MCF 10A (cell line): ENCODE measurements at regions not wholly inside any gene's neighbourhood (a gene's known extent, or its start where the extent isn't known, plus 50 kb on each side); places are given as distances from the start of the nearest gene placed in this dataset.
"Not testable (repeated sequence)": the region's sequence is repeated elsewhere in the genome, so short reads cannot be mapped to it uniquely, and the experiment has no call there.

Experiments used
- BruUV-seq: library from RNA; stranded (reverse); fragments of 400-500 nt; replicated peaks from 2 replicates; lab custom pipeline; 2021; lab: Mats Ljungman, UMichigan
- CTCF ChIA-PET: fragments of 300-600 bp; sonication (Branson Sonifier 250); formaldehyde crosslinking; extraction: SDS; loops from one replicate; lab custom pipeline; 2021; ENCODE audit warnings: antibody characterized with exemption, inconsistent platforms; lab: Yijun Ruan, JAX
- POLR2A ChIA-PET: fragments of 300-600, 350-650 bp; sonication (Branson Sonifier 250); formaldehyde crosslinking; extraction: SDS; loops from one replicate; lab custom pipeline; 2020; ENCODE audit warnings: antibody characterized with exemption, inconsistent platforms; lab: Yijun Ruan, JAX
- DNase-seq: peaks from one replicate; pipeline ENCODE4 v3.0.0-alpha.2; 2018; ENCODE audit not compliant: unreplicated experiment
- H3K27ac Mint-ChIP-seq: one replicate; pipeline ENCODE4 v1.8.0; 2022; ENCODE audit warnings: mild to moderate bottlenecking, low read depth, mixed read lengths; ENCODE audit not compliant: unreplicated experiment
- H3K27me3 Mint-ChIP-seq: one replicate; pipeline ENCODE4 v1.8.0; 2022; ENCODE audit warnings: mixed read lengths; ENCODE audit not compliant: insufficient read depth, unreplicated experiment
- H3K36me3 Mint-ChIP-seq: one replicate; pipeline ENCODE4 v1.8.0; 2022; ENCODE audit warnings: mild to moderate bottlenecking, moderate library complexity, mixed read lengths; ENCODE audit not compliant: insufficient read depth, unreplicated experiment
- H3K4me1 Mint-ChIP-seq: one replicate; pipeline ENCODE4 v1.8.0; 2022; ENCODE audit warnings: mixed read lengths; ENCODE audit not compliant: insufficient read depth, unreplicated experiment
- H3K4me3 Mint-ChIP-seq: one replicate; pipeline ENCODE4 v1.8.0; 2022; ENCODE audit warnings: mild to moderate bottlenecking, moderate library complexity, mixed read lengths; ENCODE audit not compliant: unreplicated experiment
- H3K9me3 Mint-ChIP-seq: one replicate; pipeline ENCODE4 v1.8.0; 2022; ENCODE audit warnings: mixed read lengths; ENCODE audit not compliant: unreplicated experiment
- CTCF ChIP-seq: fragments of 200-600 bp; IDR thresholded peaks from one replicate; pipeline ENCODE4 v1.8.0; 2022; ENCODE audit warnings: antibody characterized with exemption, mild to moderate bottlenecking; ENCODE audit not compliant: unreplicated experiment
- intact Hi-C: fragments of 100-400 bp; cut with micrococcal nuclease; formaldehyde crosslinking; loops from 2 replicates; pipeline ENCODE4 v1.14.1; 2022

- no peak for TF ChIP-seq CTCF
- no peaks in the 10 kb centered on the region for H3K27me3 Mint-ChIP-seq
- POLR2A ChIA-PET: interaction anchor here (0.6 kb wide), 1 partner anchor 145 kb away, joined by 3 read pairs; no protein-coding TSS in a partner anchor
- no peaks in the 10 kb centered on the region for H3K4me1 Mint-ChIP-seq
- CTCF ChIA-PET: interaction anchor here (0.5 to 0.6 kb wide), 2 partner anchors 41 to 350 kb away, joined by 3 read pairs; no protein-coding TSS in a partner anchor
- no TSS peak for BruUV-seq
- DNase-seq: no peak
- H3K4me3 Mint-ChIP-seq: no peak overlapping the region
- intact Hi-C loops: no loop called here
- H3K36me3 Mint-ChIP-seq: no peaks in the 10 kb centered on the region
- H3K9me3 Mint-ChIP-seq: no peaks in the 10 kb centered on the region
- H3K27ac Mint-ChIP-seq: no peak overlapping the region
Observed at GRCh38 chr4:52431410-52431809, 227.7 kb downstream of the USP46 start.

GRCh38 chr4:52431869-52432268 lies 227.2 kb downstream of the USP46 start:
- BruUV-seq: no TSS peak
- H3K4me3 Mint-ChIP-seq: no peak overlapping the region

GRCh38 chr4:52442524-52442923 lies 216.6 kb downstream of the USP46 start:
- DNase-seq, H3K4me1 Mint-ChIP-seq, H3K27ac Mint-ChIP-seq, BruUV-seq, POLR2A ChIA-PET, CTCF ChIA-PET, intact Hi-C loops, H3K9me3 Mint-ChIP-seq, H3K36me3 Mint-ChIP-seq, H3K4me3 Mint-ChIP-seq: not testable (repeated sequence)
- H3K27me3 Mint-ChIP-seq: peaks cover 27% of the 10 kb centered on the region

More at GRCh38 chr4:52431869-52432268, 227.2 kb downstream of the USP46 start:
- ChIA-PET CTCF (interaction anchor here (0.6 kb wide), 1 partner anchor 94 kb away, joined by 3 read pairs; no protein-coding TSS in a partner anchor), POLR2A (interaction anchor here (0.6 kb wide), 1 partner anchor 146 kb away, joined by 3 read pairs; no protein-coding TSS in a partner anchor)
- DNase-seq: no peak
- no peak for TF ChIP-seq CTCF
- intact Hi-C loops: no loop called here
- H3K9me3 Mint-ChIP-seq: no peaks in the 10 kb centered on the region
- H3K27ac Mint-ChIP-seq: no peak overlapping the region
- no peaks in the 10 kb centered on the region for H3K27me3 Mint-ChIP-seq
- no peaks in the 10 kb centered on the region for H3K36me3 Mint-ChIP-seq
- H3K4me1 Mint-ChIP-seq: no peaks in the 10 kb centered on the region

- intact Hi-C loops: no loop called here
- Mint-ChIP-seq H3K27me3 (peaks cover 79% of the 10 kb centered on the region), H3K36me3 (no peaks in the 10 kb centered on the region), H3K4me3 (no peak overlapping the region), H3K4me1 (no peaks in the 10 kb centered on the region), H3K9me3 (no peaks in the 10 kb centered on the region), H3K27ac (no peak overlapping the region)
- POLR2A ChIA-PET: no interaction called here
- no TSS peak for BruUV-seq
- CTCF ChIA-PET: interaction anchor here (0.6 to 1.0 kb wide), 3 partner anchors 11 to 217 kb away, joined by 3 to 4 read pairs (median 3); no protein-coding TSS in a partner anchor
- no peak for DNase-seq
- no peak for TF ChIP-seq CTCF
Observed at GRCh38 chr4:52472444-52472843, 186.7 kb downstream of the USP46 start.
